Activated naive CD4-positive, alpha-beta T cell treated with anti-CD3 and anti-CD28 coated beads for 36 hours (primary cell): ENCODE measurements at regions not wholly inside any gene's neighbourhood (a gene's known extent, or its start where the extent isn't known, plus 50 kb on each side); places are given as distances from the start of the nearest gene placed in this dataset.

Experiments used
- CTCF ChIA-PET: fragments of 350-600 bp; sonication (Branson Sonifier 250); formaldehyde crosslinking; loops from one replicate; lab custom pipeline; 2021; ENCODE audit warnings: antibody characterized with exemption; lab: Charles Lee
- DNase-seq: peaks from one replicate; pipeline ENCODE4 v3.0.0-alpha.2; 2020
- H3K27ac Mint-ChIP-seq: one replicate; pipeline ENCODE4 v1.8.0; 2021; ENCODE audit warnings: mild to moderate bottlenecking, mixed read lengths
- H3K27me3 Mint-ChIP-seq: one replicate; pipeline ENCODE4 v1.8.0; 2021; ENCODE audit warnings: low read depth, mixed read lengths
- H3K36me3 Mint-ChIP-seq: one replicate; pipeline ENCODE4 v1.8.0; 2021; ENCODE audit warnings: low read depth, mixed read lengths
- H3K4me1 Mint-ChIP-seq: one replicate; pipeline ENCODE4 v1.8.0; 2021; ENCODE audit warnings: low read depth, mixed read lengths
- H3K4me3 Mint-ChIP-seq: one replicate; pipeline ENCODE4 v1.8.0; 2021; ENCODE audit warnings: mild to moderate bottlenecking, moderate library complexity, mixed read lengths
- H3K9me3 Mint-ChIP-seq: one replicate; pipeline ENCODE4 v1.8.0; 2021; ENCODE audit warnings: mixed read lengths
- intact Hi-C: fragments of 100-400 bp; cut with micrococcal nuclease; formaldehyde crosslinking; loops from one replicate; pipeline ENCODE4 v1.15.1; 2023

DNA sequence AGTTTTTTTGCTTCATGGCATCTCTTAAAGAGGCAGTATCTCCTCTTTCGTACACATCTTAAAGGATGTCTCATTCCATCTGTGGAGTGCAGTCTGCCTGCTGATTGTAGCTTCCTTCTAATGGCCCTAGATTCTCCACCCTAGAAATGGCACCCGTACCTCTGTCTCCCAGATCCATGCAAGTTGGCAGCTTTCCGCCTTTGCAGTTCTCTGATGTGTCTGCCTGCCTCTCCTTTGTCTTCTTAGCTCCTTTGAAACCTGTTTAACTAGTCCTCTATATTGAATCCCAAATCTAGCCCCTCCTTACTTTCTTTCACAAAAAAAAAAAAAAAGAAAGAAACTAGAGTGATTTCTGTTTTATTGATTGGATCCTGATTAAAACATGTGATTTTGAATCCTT, 1025.0 kb downstream of the ZPLD1 start:
- CTCF ChIA-PET, result no interaction called here
- no peaks in the 10 kb centered on the region for H3K4me1 Mint-ChIP-seq
- H3K27ac Mint-ChIP-seq, result no peak overlapping the region
- no peaks in the 10 kb centered on the region for H3K27me3 Mint-ChIP-seq
- no peaks in the 10 kb centered on the region for H3K36me3 Mint-ChIP-seq
- intact Hi-C loops, result no loop called here
- H3K4me3 Mint-ChIP-seq, result no peak overlapping the region
- H3K9me3 Mint-ChIP-seq, result peaks cover 3% of the 10 kb centered on the region
- DNase-seq, result no peak

DNA sequence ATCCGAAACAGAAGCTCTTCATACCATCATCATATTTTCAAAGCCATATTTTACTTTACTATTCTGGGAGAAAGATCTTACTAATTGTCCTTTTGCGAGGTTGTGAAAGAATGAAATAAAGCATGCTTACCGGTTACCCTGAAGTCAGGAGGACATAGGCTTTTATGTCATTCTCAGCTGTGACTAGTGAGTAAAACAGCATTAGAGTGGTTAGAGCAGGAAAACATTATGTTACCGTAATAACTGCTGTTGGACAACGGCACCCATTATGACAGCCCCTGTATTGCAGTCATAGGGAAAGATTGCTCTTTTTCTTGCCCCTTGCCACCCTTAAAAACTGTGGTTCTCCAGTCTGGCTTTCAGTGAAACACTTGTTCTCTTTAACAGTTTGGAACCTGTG, 1035.7 kb downstream of the ZPLD1 start:
- CTCF ChIA-PET, result no interaction called here
- H3K36me3 Mint-ChIP-seq, result no peaks in the 10 kb centered on the region

DNA sequence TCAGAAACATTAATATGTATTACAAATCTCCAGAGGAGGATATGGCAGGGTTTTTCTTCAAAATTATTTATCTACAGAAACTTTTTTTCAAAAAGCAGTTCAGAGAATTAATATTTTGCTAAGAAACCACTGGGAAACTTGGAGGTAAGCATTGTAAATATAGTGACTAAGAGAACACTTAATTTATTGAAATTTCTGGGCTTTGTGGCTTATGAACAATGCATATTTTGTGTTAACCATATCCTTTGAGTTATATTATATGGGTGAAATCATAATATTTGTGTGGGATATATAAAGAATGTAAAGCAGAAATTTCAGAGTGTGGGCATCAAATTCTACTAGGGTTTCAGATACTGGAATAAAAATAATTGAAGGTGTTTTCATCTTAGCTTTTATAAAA, 1059.2 kb downstream of the ZPLD1 start:
- no peak overlapping the region for H3K27ac Mint-ChIP-seq
- no peaks in the 10 kb centered on the region for H3K9me3 Mint-ChIP-seq
- H3K4me3 Mint-ChIP-seq, result no peak overlapping the region
- H3K36me3 Mint-ChIP-seq, result no peaks in the 10 kb centered on the region
- no peak for DNase-seq
- no peaks in the 10 kb centered on the region for H3K27me3 Mint-ChIP-seq
- CTCF ChIA-PET, result no interaction called here
- intact Hi-C loops, result no loop called here
- H3K4me1 Mint-ChIP-seq, result no peaks in the 10 kb centered on the region

More for the DNA sequence above, 1035.7 kb downstream of the ZPLD1 start:
- intact Hi-C loops, result no loop called here
- H3K4me3 Mint-ChIP-seq, result no peak overlapping the region
- DNase-seq, result no peak
- H3K27me3 Mint-ChIP-seq, result no peaks in the 10 kb centered on the region
- H3K4me1 Mint-ChIP-seq, result no peaks in the 10 kb centered on the region
- H3K27ac Mint-ChIP-seq, result no peak overlapping the region
- no peaks in the 10 kb centered on the region for H3K9me3 Mint-ChIP-seq

DNA sequence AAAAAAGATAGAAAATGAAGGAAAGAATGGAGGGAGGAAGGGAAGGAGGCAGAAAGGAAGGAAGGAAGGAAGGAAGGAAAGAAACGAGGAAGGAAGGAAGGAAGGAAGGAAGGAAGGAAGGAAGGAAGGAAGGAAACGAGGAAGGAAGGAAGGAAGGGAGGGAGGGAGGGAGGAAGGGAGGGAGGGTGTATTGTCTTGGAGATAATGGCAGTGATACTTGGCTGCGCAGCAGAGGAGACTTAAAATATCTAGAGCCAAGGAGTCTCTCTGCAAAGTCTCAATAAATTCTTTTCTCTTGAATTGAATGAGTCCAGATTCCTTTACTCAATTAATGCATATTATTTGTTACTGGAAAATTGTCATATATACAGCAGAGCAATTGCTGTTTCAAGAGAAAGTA, 1059.7 kb downstream of the ZPLD1 start:
- H3K4me1 Mint-ChIP-seq, result no peaks in the 10 kb centered on the region
- CTCF ChIA-PET, result no interaction called here
- intact Hi-C loops, result no loop called here
- no peaks in the 10 kb centered on the region for H3K36me3 Mint-ChIP-seq
- no peaks in the 10 kb centered on the region for H3K27me3 Mint-ChIP-seq
- DNase-seq, result no peak
- H3K27ac Mint-ChIP-seq, result no peak overlapping the region
- H3K4me3 Mint-ChIP-seq, result no peak overlapping the region
- H3K9me3 Mint-ChIP-seq, result no peaks in the 10 kb centered on the region

GRCh38 chr3:103495186-103495585, 1060.4 kb downstream of the ZPLD1 start:
- Mint-ChIP-seq H3K36me3 (no peaks in the 10 kb centered on the region), H3K4me1 (no peaks in the 10 kb centered on the region), H3K27me3 (no peaks in the 10 kb centered on the region), H3K9me3 (no peaks in the 10 kb centered on the region), H3K27ac (no peak overlapping the region), H3K4me3 (no peak overlapping the region)
- intact Hi-C loops, result no loop called here
- CTCF ChIA-PET, result no interaction called here
- no peak for DNase-seq

DNA sequence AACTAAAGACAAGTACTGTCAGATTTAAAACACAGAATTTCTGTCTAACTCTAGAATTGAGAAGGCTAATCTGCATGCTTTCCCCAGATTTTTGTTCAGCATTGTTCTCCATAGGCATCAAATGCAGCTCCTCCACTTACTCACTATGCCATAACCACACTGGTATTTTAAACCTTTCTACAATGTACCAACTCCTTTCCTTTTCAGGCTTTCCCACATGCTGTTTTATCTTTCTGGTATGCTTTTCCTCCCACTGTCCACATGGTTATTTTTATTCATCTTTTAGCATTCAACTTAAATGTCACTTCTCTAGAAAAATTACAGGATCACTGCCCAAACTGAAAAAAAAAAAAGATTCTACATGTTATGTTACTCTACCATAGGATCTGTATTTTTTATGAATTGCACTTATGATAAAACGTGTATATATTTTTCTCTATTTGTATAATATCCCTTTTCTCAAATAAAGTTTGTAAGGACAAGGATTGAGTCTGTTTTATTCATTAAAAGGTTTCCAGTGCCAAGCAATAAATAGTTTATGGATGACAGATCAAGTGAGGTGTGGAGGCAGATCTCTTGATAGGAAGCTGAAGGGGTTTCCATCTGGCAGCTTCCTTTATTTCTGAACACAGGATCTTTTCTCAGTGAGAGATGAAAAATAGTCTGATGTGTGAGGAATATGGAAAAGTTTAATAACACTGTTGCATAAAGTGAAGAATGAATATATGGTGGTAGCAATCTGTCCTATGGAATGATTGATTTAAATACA, 1064.5 kb downstream of the ZPLD1 start:
- no peak for DNase-seq
- Mint-ChIP-seq H3K27ac (no peak overlapping the region), H3K27me3 (no peaks in the 10 kb centered on the region), H3K36me3 (no peaks in the 10 kb centered on the region), H3K4me3 (no peak overlapping the region), H3K4me1 (no peaks in the 10 kb centered on the region), H3K9me3 (no peaks in the 10 kb centered on the region)
- CTCF ChIA-PET, result no interaction called here
- intact Hi-C loops, result no loop called here

DNA sequence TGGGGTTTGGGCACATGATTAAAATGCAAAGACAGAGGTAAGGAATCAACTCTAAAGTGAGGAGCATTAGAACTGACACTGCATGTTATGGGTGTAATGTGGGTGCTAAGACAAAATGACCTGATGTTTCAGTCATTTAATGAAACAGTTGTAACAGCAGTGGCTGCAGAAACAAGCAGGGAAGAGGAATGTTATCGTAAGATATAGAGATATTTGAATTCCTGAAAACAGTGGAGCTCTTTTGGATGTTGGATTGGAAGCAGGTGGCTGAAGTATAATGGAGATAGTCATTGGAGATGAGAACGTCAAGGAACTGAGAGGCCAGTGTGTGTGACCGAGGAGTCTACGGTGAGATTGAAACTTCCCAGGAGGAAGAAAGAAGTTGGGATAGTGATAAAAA, 1065.2 kb downstream of the ZPLD1 start:
- CTCF ChIA-PET, result no interaction called here
- no peak for DNase-seq
- H3K27me3 Mint-ChIP-seq, result no peaks in the 10 kb centered on the region
- no peak overlapping the region for H3K4me3 Mint-ChIP-seq
- no peaks in the 10 kb centered on the region for H3K36me3 Mint-ChIP-seq
- H3K27ac Mint-ChIP-seq, result no peak overlapping the region
- no peaks in the 10 kb centered on the region for H3K9me3 Mint-ChIP-seq
- intact Hi-C loops, result no loop called here
- H3K4me1 Mint-ChIP-seq, result no peaks in the 10 kb centered on the region

DNA sequence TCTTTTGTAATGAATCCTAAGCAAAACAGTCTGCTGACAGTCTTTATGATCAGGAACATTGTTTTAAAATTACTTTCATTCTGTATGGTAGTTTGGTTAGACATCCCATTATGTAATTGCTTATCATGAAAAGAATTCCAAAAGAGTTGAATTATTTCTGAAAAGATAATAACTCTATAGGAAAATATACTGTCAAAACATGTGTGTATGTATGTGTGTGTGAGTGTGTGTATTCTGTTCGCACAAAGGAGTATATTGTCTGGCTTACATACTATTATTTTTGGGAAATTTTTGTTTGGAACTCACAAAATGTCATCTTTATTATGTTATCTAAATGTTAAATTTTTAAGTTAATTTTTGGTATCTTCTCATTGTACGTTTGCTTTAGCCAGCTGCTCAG, 1075.9 kb downstream of the ZPLD1 start:
- intact Hi-C loops, result no loop called here
- Mint-ChIP-seq H3K36me3 (no peaks in the 10 kb centered on the region), H3K27me3 (no peaks in the 10 kb centered on the region), H3K27ac (no peak overlapping the region), H3K4me1 (no peaks in the 10 kb centered on the region), H3K4me3 (no peak overlapping the region), H3K9me3 (peaks cover 8% of the 10 kb centered on the region)
- CTCF ChIA-PET, result no interaction called here
- no peak for DNase-seq

DNA sequence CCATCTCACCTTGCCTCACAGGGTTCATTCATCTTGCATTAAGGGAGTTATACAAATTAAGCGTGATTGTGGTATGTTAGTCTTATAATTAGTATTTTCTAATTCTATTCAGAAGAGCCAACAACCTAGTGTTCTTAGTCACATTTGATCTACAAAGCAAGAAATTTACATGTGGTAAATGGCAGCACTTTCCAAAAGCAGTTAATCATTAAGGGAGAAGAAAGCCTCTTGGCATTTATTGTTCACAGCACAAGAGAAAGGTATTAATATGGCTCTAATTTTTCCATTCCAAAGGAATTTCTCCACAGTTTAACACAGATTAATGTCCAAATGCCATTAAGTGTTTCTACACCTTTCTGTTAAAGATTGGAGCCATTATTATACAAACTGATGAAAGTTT, 1077.1 kb downstream of the ZPLD1 start:
- intact Hi-C loops, result no loop called here
- Mint-ChIP-seq H3K4me1 (no peaks in the 10 kb centered on the region), H3K4me3 (no peak overlapping the region), H3K36me3 (no peaks in the 10 kb centered on the region), H3K27me3 (no peaks in the 10 kb centered on the region), H3K9me3 (peaks cover 2% of the 10 kb centered on the region), H3K27ac (no peak overlapping the region)
- CTCF ChIA-PET, result no interaction called here
- no peak for DNase-seq

- H3K4me3 Mint-ChIP-seq, result no peak overlapping the region
- CTCF ChIA-PET, result no interaction called here
- peaks cover 2% of the 10 kb centered on the region for H3K9me3 Mint-ChIP-seq
These were observed 1077.8 kb downstream of the ZPLD1 start for GRCh38 chr3:103512595-103512994.

DNA sequence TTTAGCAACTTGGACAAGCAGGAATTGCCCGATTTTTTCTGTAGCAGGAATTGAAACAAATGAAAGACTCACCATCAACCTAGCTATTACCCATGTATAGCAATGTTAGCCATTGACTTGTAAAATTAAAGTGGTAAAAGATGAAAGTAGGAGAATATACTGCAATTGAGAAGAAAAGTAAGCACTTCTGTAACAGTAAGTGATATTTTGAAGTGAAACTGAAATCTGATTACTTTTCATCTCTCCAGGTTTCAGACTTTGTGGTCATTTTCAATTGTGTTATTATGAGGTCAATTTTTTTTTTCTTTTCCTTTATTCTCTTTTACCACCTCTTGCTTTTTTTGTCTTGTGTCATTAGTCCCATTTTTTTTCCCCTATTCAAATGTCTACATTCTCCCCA, 1078.2 kb downstream of the ZPLD1 start:
- intact Hi-C loops, result no loop called here
- no peak for DNase-seq
- Mint-ChIP-seq H3K4me1 (no peaks in the 10 kb centered on the region), H3K27me3 (no peaks in the 10 kb centered on the region), H3K27ac (no peak overlapping the region), H3K9me3 (peaks cover 2% of the 10 kb centered on the region), H3K36me3 (no peaks in the 10 kb centered on the region), H3K4me3 (no peak overlapping the region)
- CTCF ChIA-PET, result no interaction called here

More at GRCh38 chr3:103512595-103512994, 1077.8 kb downstream of the ZPLD1 start:
- Mint-ChIP-seq H3K4me1 (no peaks in the 10 kb centered on the region), H3K27ac (no peak overlapping the region), H3K36me3 (no peaks in the 10 kb centered on the region), H3K27me3 (no peaks in the 10 kb centered on the region)
- no peak for DNase-seq
- intact Hi-C loops, result no loop called here

GRCh38 chr3:103515116-103515515, 1080.3 kb downstream of the ZPLD1 start:
- intact Hi-C loops, result no loop called here
- H3K27me3 Mint-ChIP-seq, result no peaks in the 10 kb centered on the region
- no peaks in the 10 kb centered on the region for H3K36me3 Mint-ChIP-seq
- DNase-seq, result no peak
- peaks cover 3% of the 10 kb centered on the region for H3K9me3 Mint-ChIP-seq
- CTCF ChIA-PET, result no interaction called here
- no peaks in the 10 kb centered on the region for H3K4me1 Mint-ChIP-seq
- no peak overlapping the region for H3K4me3 Mint-ChIP-seq
- no peak overlapping the region for H3K27ac Mint-ChIP-seq

- H3K4me1 Mint-ChIP-seq, result no peaks in the 10 kb centered on the region
- no peak for DNase-seq
- H3K27me3 Mint-ChIP-seq, result no peaks in the 10 kb centered on the region
- H3K36me3 Mint-ChIP-seq, result no peaks in the 10 kb centered on the region
- peaks cover 8% of the 10 kb centered on the region for H3K9me3 Mint-ChIP-seq
- no peak overlapping the region for H3K4me3 Mint-ChIP-seq
- H3K27ac Mint-ChIP-seq, result no peak overlapping the region
- intact Hi-C loops, result no loop called here
- CTCF ChIA-PET, result no interaction called here
These were observed 1082.1 kb downstream of the ZPLD1 start for GRCh38 chr3:103516950-103517349.
